Keratinocyte (primary cell): ENCODE measurements at regions not wholly inside any gene's neighbourhood (a gene's known extent, or its start where the extent isn't known, plus 50 kb on each side); places are given as distances from the start of the nearest gene placed in this dataset.

Experiments used
- DNase-seq: peaks from one replicate; pipeline ENCODE4 v3.0.0-alpha.2; 2011; ENCODE audit warnings: low read depth, missing footprints, low spot score
- FAIRE-seq: peaks from 2 replicates; lab custom pipeline; 2011; peaks lifted over from hg19 to GRCh38; lab: Jason Lieb, UNC
- H2AFZ ChIP-seq: 2 replicates; pipeline ENCODE4 v1.6.0; 2012; ENCODE audit warnings: low read length, control low read depth, inconsistent platforms; ENCODE audit not compliant: control insufficient read depth
- H3K27ac ChIP-seq: 2 replicates; pipeline ENCODE4 v1.5.1; 2011; ENCODE audit warnings: low read length; ENCODE audit not compliant: control insufficient read depth, insufficient read depth
- H3K27me3 ChIP-seq: 3 replicates; pipeline ENCODE4 v1.6.0; 2011; ENCODE audit warnings: low read length; ENCODE audit not compliant: control insufficient read depth, insufficient read depth; ENCODE audit errors: extremely low read depth
- H3K36me3 ChIP-seq, 2 experiments: 2 replicates in 1 of 2; 3 replicates in 1 of 2; pipeline ENCODE4 v1.5.1; 2011; ENCODE audit warnings: low read length in 2 of 2, mild to moderate bottlenecking in 1 of 2; ENCODE audit not compliant: control insufficient read depth in 2 of 2, insufficient read depth in 2 of 2; ENCODE audit errors: extremely low read depth in 1 of 2
- H3K4me1 ChIP-seq: 3 replicates; pipeline ENCODE4 v1.5.1; 2011; ENCODE audit warnings: low read length; ENCODE audit not compliant: control insufficient read depth, insufficient read depth; ENCODE audit errors: extremely low read depth
- H3K4me2 ChIP-seq: 3 replicates; pipeline ENCODE4 v1.6.0; 2011; ENCODE audit warnings: low read depth, low read length; ENCODE audit not compliant: control insufficient read depth, insufficient read depth; ENCODE audit errors: extremely low read depth
- H3K4me3 ChIP-seq, 3 experiments: fragments of 200-600 bp in 1 of 3; sonication (generic) in 1 of 3; 2 replicates in 2 of 3; 3 replicates in 1 of 3; pipeline ENCODE4 v1.5.1; 2011 to 2016; ENCODE audit warnings: low read length in 3 of 3, mild to moderate bottlenecking in 3 of 3, control low read depth in 2 of 3, inconsistent platforms in 1 of 3, low read depth in 1 of 3, mixed read lengths in 1 of 3, mixed run types in 1 of 3, moderate library complexity in 1 of 3; ENCODE audit not compliant: control insufficient read depth in 2 of 3, insufficient read depth in 2 of 3; ENCODE audit errors: extremely low read depth in 1 of 3
- H3K79me2 ChIP-seq: 2 replicates; pipeline ENCODE4 v1.6.0; 2012; ENCODE audit warnings: low read length; ENCODE audit not compliant: control insufficient read depth, insufficient read depth
- H3K9ac ChIP-seq: 3 replicates; pipeline ENCODE4 v1.6.0; 2011; ENCODE audit warnings: low read length; ENCODE audit not compliant: control insufficient read depth, insufficient read depth; ENCODE audit errors: extremely low read depth
- H3K9me1 ChIP-seq: 3 replicates; pipeline ENCODE4 v1.6.0; 2011; ENCODE audit warnings: low read length; ENCODE audit not compliant: control insufficient read depth, insufficient read depth; ENCODE audit errors: extremely low read depth
- H3K9me3 ChIP-seq: 2 replicates; pipeline ENCODE4 v1.5.1; 2012; ENCODE audit warnings: low read depth, low read length; ENCODE audit not compliant: control insufficient read depth
- H4K20me1 ChIP-seq: 3 replicates; pipeline ENCODE4 v1.6.0; 2011; ENCODE audit warnings: low read length; ENCODE audit not compliant: control insufficient read depth, insufficient read depth; ENCODE audit errors: extremely low read depth
- CTCF ChIP-seq, 3 experiments: IDR thresholded peaks in 1 of 3; conservative IDR thresholded peaks in 1 of 3; optimal IDR thresholded peaks in 1 of 3; 2 replicates in 2 of 3; 3 replicates in 1 of 3; pipeline versions ENCODE3 to v1.5.1; 2011; ENCODE audit warnings: low read length in 3 of 3, mild to moderate bottlenecking in 3 of 3, moderate library complexity in 2 of 3, control low read depth in 1 of 3, inconsistent platforms in 1 of 3; ENCODE audit not compliant: insufficient read depth in 2 of 3; ENCODE audit errors: extremely low read depth in 1 of 3
- EZH2 ChIP-seq: IDR thresholded peaks from one replicate; pipeline ENCODE4 v1.6.1; 2012; ENCODE audit warnings: inconsistent platforms, mild to moderate bottlenecking, low read length, moderate library complexity
- dilution Hi-C: fragments of 300-500 bp; cut with MboI; formaldehyde crosslinking; loops from one replicate; pipeline ENCODE4 v1.7.0; 2020; ENCODE audit warnings: low sequenced_read_pairs; ENCODE audit not compliant: extremely low pct_ligation_motif_present

GRCh38 chr6:6379573-6379972 lies 59.1 kb upstream of the F13A1 start:
- Histone ChIP-seq H3K4me3 (no peak overlapping the region), H3K36me3 (no peaks in the 10 kb centered on the region), H3K9me3 (no peaks in the 10 kb centered on the region), H3K9ac (no peak overlapping the region), H4K20me1 (no peaks in the 10 kb centered on the region), H3K27me3 (no peaks in the 10 kb centered on the region), H2AFZ (no peak overlapping the region), H3K9me1 (no peaks in the 10 kb centered on the region), H3K4me1 (no peaks in the 10 kb centered on the region), H3K79me2 (no peaks in the 10 kb centered on the region), H3K4me2 (no peak overlapping the region), H3K27ac (no peak overlapping the region)
- TF ChIP-seq CTCF (optimal IDR thresholded peaks at IDR 0.05 in 1 of 3, IDR thresholded peaks at IDR 0.05 in 1 of 3, conservative IDR thresholded peaks at IDR 0.05 in 1 of 3; ENCODE audit: extremely low read depth in 1 of 3, insufficient read depth in 2 of 3, low read length in 3 of 3): no peak
- DNase-seq (no peak), FAIRE-seq (no peak)
- dilution Hi-C loops: no loop called here

GRCh38 chr6:6384520-6384919 lies 64.1 kb upstream of the F13A1 start:
- Histone ChIP-seq H3K9me3 (no peaks in the 10 kb centered on the region), H4K20me1 (no peaks in the 10 kb centered on the region), H3K27me3 (no peaks in the 10 kb centered on the region), H3K4me1 (no peaks in the 10 kb centered on the region), H3K9ac (no peak overlapping the region), H3K79me2 (no peaks in the 10 kb centered on the region), H3K36me3 (no peaks in the 10 kb centered on the region), H3K4me3 (no peak overlapping the region), H2AFZ (no peak overlapping the region), H3K4me2 (no peak overlapping the region), H3K27ac (no peak overlapping the region), H3K9me1 (no peaks in the 10 kb centered on the region)
- DNase-seq (no peak), FAIRE-seq (no peak)
- dilution Hi-C loops: no loop called here
- TF ChIP-seq CTCF (optimal IDR thresholded peaks at IDR 0.05 in 1 of 3, IDR thresholded peaks at IDR 0.05 in 1 of 3, conservative IDR thresholded peaks at IDR 0.05 in 1 of 3; ENCODE audit: extremely low read depth in 1 of 3, insufficient read depth in 2 of 3, low read length in 3 of 3) (no peak), EZH2 (no peak)
